RPMI8226 (cell line): ENCODE measurements at regions not wholly inside any gene's neighbourhood (a gene's known extent, or its start where the extent isn't known, plus 50 kb on each side); places are given as distances from the start of the nearest gene placed in this dataset.
"Not testable (repeated sequence)": the region's sequence is repeated elsewhere in the genome, so short reads cannot be mapped to it uniquely, and the experiment has no call there.

Experiments
- DNase-seq: peaks from one replicate; pipeline ENCODE4 v3.0.0-alpha.2; 2015

GRCh38 chr1:121519042-121519755 lies 334.4 kb downstream of the SRGAP2C start:
- DNase-seq = peak; percentile 93

DNA sequence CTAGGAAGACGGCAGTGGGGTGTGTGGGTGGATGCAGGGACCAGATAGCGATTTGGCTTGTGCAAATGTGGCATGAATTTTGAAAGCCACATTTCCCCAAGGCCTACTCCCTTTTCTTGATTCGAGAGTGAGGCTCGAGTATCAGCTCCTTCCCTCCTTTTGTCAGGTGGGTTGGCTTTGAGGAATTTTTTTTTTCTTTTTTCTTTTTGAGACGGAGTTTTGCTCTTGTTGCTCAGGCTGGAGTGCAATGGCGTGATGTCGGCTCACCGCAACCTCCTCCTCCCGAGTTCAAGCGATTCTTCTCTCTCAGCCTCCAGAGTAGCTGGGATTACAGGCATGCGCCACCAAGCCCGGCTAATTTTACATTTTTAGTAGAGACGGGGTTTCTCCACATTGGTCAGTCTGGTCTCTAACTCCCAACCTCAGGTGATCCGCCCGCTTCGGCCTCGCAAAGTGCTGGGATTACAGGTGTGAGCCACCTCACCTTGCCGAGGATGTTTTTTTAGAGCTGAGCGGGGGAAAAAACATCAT lies 335.0 kb downstream of the SRGAP2C start:
- not testable (repeated sequence) for DNase-seq

GRCh38 chr1:121522061-121522759 lies 337.4 kb downstream of the SRGAP2C start:
- no peak for DNase-seq

DNA sequence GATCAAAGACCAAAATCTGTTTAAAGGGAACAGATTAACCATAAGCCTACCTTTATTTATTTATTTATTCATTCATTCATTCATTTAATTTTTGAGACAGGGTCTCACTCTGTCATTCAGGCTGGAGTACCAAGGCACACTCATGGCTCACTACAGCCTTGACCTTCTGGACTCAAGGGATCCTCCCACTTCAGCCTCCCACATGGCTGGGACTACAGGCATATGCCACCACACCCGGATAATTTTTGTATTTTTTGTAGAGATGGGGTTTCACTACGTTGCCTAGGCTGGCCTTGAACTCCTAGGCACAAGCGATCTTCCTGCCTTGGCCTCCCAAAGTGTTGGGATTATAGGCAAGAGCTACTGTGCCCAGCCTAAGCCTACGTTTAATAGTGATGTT lies 338.3 kb downstream of the SRGAP2C start:
- DNase-seq = not testable (repeated sequence)

DNA sequence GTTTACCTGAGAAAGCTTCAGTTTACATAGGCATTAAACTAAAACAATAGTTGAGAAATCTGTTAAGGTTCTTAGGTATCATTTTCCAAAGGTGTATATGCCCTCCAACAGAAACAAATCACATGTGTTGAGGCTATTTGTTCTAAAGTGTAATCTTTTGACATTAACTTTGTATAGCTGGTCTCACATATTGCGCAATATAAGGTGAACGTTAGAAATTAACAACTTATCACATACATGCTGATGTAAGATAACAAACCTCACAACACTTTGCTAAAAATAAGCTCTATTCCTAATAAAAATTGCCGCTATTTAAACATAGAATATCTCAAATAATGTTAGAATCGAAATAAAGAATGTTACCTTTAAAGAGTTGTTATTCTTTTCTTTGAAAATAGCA lies 340.6 kb downstream of the SRGAP2C start:
- no peak for DNase-seq

- peak; percentile 55 for DNase-seq
Measured at GRCh38 chr1:121528958-121529357, 344.2 kb downstream of the SRGAP2C start.

DNA sequence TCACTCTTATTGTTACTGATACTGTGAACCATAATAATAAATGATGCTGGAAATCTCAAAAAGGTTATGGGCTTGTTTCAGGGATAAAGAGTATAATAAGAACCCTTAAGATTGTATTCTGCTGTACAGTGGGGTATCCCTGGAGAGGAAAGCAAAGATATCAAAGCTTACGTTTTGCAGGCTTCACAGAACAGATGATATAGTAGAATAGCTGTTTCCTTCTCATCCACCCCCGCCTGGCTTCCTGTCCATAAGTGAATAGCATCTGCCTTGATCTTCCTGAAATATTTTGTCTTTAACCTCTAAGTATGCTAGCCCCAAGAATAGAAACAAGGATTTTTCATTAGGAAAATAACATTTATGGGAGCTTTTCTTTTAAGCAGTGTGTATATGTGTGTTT lies 345.3 kb downstream of the SRGAP2C start:
- not testable (repeated sequence) for DNase-seq

- not testable (repeated sequence) for DNase-seq
Measured at GRCh38 chr1:121531747-121532146, 347.0 kb downstream of the SRGAP2C start.

- peak; percentile 58 for DNase-seq
Measured at GRCh38 chr1:121538148-121538547, 353.4 kb downstream of the SRGAP2C start.

DNA sequence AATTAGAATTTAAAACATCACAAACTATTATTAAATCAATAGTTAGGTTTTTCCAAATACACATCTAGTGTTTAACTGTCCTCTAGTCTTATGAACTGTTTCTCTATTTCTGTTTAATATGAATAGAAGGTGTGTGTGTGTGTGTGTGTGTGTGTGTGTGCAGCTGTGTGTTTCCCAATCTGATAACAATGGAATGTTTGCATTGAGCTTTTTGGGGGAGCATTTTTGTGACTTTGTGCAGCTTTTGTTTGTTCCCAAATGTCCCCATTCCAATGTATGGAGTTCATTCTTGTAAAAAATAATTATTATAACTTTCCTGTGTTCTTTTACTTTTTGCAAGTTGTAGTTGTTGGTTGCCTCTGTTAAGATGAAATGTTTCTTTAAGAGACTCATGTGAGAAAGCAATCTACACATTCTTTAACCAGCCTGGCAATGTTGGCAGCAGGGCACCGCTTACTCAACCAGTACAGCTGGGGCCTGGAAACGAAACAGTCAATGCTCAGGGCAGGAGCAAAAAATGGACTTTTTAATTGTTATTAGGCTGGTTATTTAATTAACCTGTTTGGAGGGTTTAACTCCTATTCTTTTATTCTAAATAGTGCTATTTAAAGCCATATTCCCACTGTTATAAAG lies 354.3 kb downstream of the SRGAP2C start:
- peak; percentile 76 for DNase-seq

DNA sequence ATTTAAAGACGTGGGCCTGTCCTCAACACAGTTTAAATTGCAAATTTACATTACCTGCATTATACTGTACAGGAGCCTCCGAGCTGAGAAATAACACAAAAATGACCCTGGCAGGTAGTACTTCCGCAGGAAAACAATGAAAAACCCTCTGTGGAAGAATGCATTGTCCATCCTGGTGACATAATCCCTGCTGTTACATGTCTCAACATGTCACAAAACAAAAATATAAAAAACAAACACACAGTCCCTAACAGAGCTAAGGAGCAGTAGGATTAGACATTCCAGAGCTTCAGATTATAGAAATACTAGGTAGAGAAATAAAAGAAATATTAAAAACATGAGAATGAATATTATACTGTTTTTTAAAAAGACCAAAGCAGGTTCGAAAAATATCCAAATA lies 359.2 kb downstream of the SRGAP2C start:
- not testable (repeated sequence) for DNase-seq

DNA sequence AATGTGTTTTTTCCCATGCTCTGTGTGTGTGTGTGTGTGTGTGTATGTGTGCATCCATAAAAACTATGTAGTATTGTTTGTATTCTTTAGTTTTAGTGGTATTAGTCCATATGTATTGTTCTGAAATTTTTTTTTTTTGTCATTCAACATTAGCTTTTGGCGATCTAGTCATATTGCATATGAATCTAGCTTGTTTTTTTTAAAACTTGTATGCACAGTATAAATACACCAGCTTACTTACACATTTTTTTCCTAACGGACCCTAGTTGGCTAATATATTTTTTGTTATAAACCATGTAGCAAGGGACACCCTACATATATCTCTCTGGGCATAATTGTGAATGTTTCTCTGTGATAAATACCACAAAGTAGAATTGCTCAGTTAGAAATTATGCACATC lies 359.7 kb downstream of the SRGAP2C start:
- DNase-seq = no peak

DNA sequence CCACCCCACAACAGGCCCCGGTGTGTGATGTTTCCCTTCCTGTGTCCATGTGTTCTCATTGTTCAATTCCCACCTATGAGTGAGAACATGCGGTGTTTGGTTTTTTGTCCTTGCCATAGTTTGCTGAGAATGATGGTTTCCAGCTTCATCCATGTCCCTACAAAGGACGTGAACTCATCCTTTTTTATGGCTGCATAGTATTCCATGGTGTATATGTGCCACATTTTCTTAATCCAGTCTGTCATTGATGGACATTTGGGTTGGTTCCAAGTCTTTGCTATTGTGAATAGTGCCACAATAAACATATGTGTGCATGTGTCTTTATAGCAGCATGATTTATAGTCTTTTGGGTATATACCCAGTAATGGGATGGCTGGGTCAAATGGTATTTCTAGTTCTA lies 361.1 kb downstream of the SRGAP2C start:
- DNase-seq = not testable (repeated sequence)

- no peak for DNase-seq
Measured at GRCh38 chr1:121546830-121547591, 362.2 kb downstream of the SRGAP2C start.

GRCh38 chr1:121547726-121548125 lies 363.0 kb downstream of the SRGAP2C start:
- not testable (repeated sequence) for DNase-seq

DNA sequence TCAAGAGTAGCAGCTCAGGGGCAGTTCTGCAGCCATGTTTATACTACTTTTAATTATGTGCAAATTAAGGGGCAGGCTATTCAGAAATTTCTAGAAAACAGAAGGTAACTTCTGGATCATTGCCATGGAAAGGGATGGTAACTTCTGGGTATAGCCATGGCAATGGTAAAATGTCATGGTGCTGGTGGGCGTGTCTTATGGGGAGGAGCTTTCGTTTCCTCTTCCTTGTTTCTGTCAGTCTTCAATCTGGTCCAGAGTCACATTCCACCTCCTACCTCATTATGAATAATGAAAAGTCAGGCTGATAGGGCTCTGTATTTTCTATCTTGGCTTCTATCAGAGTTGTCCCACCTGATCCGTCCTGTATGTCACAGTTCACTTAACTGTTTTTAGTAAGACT lies 366.0 kb downstream of the SRGAP2C start:
- peak; percentile 65 for DNase-seq

DNA sequence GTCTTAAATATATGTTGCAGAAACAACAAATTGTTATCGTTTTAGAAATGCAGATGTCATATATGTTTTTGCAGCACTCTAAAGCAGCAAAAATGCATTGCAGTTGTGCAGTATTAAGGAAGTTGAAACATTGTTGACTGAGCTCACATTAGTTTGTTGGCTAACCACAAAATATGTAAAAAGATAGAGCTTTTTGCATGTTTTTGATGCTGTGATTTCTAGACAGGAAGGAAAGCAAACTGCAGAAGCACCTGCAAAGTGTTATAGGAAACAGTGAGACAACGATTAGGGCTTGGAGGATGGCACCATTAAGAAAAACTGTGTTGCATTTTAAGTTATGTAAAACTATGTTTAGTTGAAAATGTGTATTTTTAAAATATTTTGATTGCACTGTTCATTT lies 366.7 kb downstream of the SRGAP2C start:
- DNase-seq = peak; percentile 78

- DNase-seq = not testable (repeated sequence)
Measured at GRCh38 chr1:121556560-121556959, 371.8 kb downstream of the SRGAP2C start.

DNA sequence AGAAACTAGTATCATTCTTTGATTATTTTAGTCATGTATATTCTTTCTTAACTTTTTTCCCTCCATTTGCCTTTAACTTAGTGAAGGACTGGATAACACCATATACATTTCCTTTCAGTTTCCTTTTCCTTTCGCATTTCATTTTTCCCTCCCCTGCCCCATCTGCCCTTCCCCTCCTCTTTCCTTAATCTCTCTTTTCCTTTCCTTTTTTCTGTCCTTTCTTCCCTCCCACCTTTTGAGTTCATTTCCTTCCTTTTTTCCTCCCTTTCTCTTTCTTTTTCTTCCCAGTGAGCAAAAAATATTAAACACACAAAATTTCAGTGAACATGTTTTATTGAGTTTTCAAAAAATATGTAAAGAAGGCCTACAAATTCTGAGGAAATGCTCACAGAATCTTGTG lies 373.3 kb downstream of the SRGAP2C start:
- DNase-seq = not testable (repeated sequence)

DNA sequence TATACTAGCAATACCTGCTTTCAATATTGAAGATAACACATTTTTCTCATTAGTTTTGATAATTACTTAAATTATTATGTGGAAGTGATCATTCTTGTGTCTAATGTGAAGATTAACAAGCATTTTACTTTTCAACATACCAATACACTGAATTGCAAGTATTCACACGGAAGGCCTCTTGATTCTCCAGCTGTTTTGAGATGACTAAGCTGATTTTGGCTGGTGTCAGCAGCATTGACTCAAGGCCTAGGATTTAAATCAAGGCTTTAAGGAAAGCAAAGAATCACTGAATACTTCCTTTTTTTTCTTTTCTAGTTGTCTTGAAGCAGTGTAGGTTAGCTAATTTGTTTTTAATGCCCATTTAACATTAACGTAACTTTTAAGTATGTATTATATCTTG lies 373.7 kb downstream of the SRGAP2C start:
- DNase-seq = peak; percentile 83

DNA sequence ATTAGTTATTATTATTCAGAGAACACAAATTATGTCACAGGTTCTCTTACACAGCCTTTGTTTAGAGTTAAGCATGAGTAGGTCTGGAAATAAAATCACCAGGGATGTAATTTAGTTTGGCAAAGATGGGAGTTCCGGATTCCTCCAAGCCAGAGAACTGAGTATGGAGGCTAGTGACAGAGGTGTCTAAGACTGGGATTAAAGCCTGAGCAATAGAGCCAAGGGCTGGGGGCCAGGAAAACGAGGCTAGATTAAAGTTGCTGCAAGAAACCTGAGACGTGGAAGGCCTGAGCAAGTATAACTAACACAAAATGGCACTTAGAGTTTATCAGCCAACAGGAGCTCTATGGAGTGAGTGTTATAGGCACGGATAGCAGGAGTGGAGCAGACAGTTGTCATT lies 381.6 kb downstream of the SRGAP2C start:
- no peak for DNase-seq

- DNase-seq = no peak
Measured at GRCh38 chr1:121569428-121569827, 384.7 kb downstream of the SRGAP2C start.
